ENCODE measurements at regions not wholly inside any gene's neighbourhood (a gene's known extent, or its start where the extent isn't known, plus 50 kb on each side); places are given as distances from the start of the nearest gene placed in this dataset.
"Not testable (repeated sequence)": the region's sequence is repeated elsewhere in the genome, so short reads cannot be mapped to it uniquely, and the experiment has no call there.

GRCh38 chr4:55696424-55696823 is 60.3 kb upstream of the NMU start:
- not testable (repeated sequence) for DNase-seq

- peak; percentile 47 for DNase-seq
Measured at GRCh38 chr4:55706541-55706940, 70.4 kb upstream of the NMU start.

GRCh38 chr4:55707507-55707906 is 71.4 kb upstream of the NMU start:
- no peak for DNase-seq

- not testable (repeated sequence) for DNase-seq
Measured at GRCh38 chr4:55707991-55708390, 71.9 kb upstream of the NMU start.

- DNase-seq = not testable (repeated sequence)
Measured at GRCh38 chr4:55712835-55713234, 76.7 kb upstream of the NMU start.

GRCh38 chr4:55721651-55722050 is 85.6 kb upstream of the NMU start:
- no peak for DNase-seq

- no peak for DNase-seq
Measured at GRCh38 chr4:55722132-55722531, 86.0 kb upstream of the NMU start.

GRCh38 chr4:55723403-55723802 is 87.3 kb upstream of the NMU start:
- DNase-seq = no peak

- no peak for DNase-seq
Measured at GRCh38 chr4:55725057-55725456, 89.0 kb upstream of the NMU start.

GRCh38 chr4:55727746-55728145 is 91.6 kb upstream of the NMU start:
- DNase-seq = no peak

- no peak for DNase-seq
Measured at GRCh38 chr4:55729351-55730279, 90.0 kb upstream of the EXOC1L start.

- DNase-seq = no peak
Measured at GRCh38 chr4:55730280-55730931, 89.2 kb upstream of the EXOC1L start.

- DNase-seq = no peak
Measured at GRCh38 chr4:55731959-55732358, 87.6 kb upstream of the EXOC1L start.

GRCh38 chr4:55732864-55733263 is 86.7 kb upstream of the EXOC1L start:
- DNase-seq = no peak

- peak; percentile 43 for DNase-seq
Measured at GRCh38 chr4:55733932-55734331, 85.7 kb upstream of the EXOC1L start.

- no peak for DNase-seq
Measured at GRCh38 chr4:55736605-55737183, 82.9 kb upstream of the EXOC1L start.

- DNase-seq = peak; percentile 28
Measured at GRCh38 chr4:55742655-55743202, 76.9 kb upstream of the EXOC1L start.

GRCh38 chr4:55744369-55744768 is 75.2 kb upstream of the EXOC1L start:
- DNase-seq = no peak

GRCh38 chr4:55745014-55745413 is 74.6 kb upstream of the EXOC1L start:
- DNase-seq = no peak

GRCh38 chr4:55747793-55748192 is 71.8 kb upstream of the EXOC1L start:
- DNase-seq = no peak

- no peak for DNase-seq
Measured at GRCh38 chr4:55749666-55750065, 69.9 kb upstream of the EXOC1L start.

GRCh38 chr4:55752810-55753209 is 66.8 kb upstream of the EXOC1L start:
- DNase-seq = no peak

- DNase-seq = no peak
Measured at GRCh38 chr4:55753856-55754255, 65.7 kb upstream of the EXOC1L start.
